NCI-H1417 treated with DMSO at 0.1 percent for 48 hours (cell line): ENCODE measurements at regions not wholly inside any gene's neighbourhood (a gene's known extent, or its start where the extent isn't known, plus 50 kb on each side); places are given as distances from the start of the nearest gene placed in this dataset.
"Not testable (repeated sequence)": the region's sequence is repeated elsewhere in the genome, so short reads cannot be mapped to it uniquely, and the experiment has no call there.

Experiments
- DNase-seq: peaks from one replicate; lab custom pipeline; 2025; lab: John Stamatoyannopoulos, UW

- no peak for DNase-seq
Observed at GRCh38 chr6:68013780-68014515, 621.1 kb upstream of the ADGRB3 start.

GRCh38 chr6:68012822-68013221 lies 622.3 kb upstream of the ADGRB3 start:
- no peak for DNase-seq

GRCh38 chr6:68010936-68011335 lies 624.1 kb upstream of the ADGRB3 start:
- no peak for DNase-seq

- DNase-seq: no peak
Observed at GRCh38 chr6:68008445-68008844, 626.6 kb upstream of the ADGRB3 start.

GRCh38 chr6:68007717-68008116 lies 627.4 kb upstream of the ADGRB3 start:
- no peak for DNase-seq

GRCh38 chr6:67986694-67987232 lies 648.3 kb upstream of the ADGRB3 start:
- no peak for DNase-seq

GRCh38 chr6:67976486-67976885 lies 658.6 kb upstream of the ADGRB3 start:
- DNase-seq: no peak

GRCh38 chr6:67974931-67975330 lies 660.2 kb upstream of the ADGRB3 start:
- DNase-seq: no peak

- no peak for DNase-seq
Observed at GRCh38 chr6:67971812-67972211, 663.3 kb upstream of the ADGRB3 start.

GRCh38 chr6:67966830-67967229 lies 668.3 kb upstream of the ADGRB3 start:
- DNase-seq: no peak

GRCh38 chr6:67956352-67956751 lies 678.7 kb upstream of the ADGRB3 start:
- DNase-seq: no peak

GRCh38 chr6:67952948-67953347 lies 682.1 kb upstream of the ADGRB3 start:
- no peak for DNase-seq

GRCh38 chr6:67952121-67952520 lies 683.0 kb upstream of the ADGRB3 start:
- no peak for DNase-seq

- not testable (repeated sequence) for DNase-seq
Observed at GRCh38 chr6:67947762-67948161, 687.3 kb upstream of the ADGRB3 start.

- no peak for DNase-seq
Observed at GRCh38 chr6:67935976-67936477, 699.1 kb upstream of the ADGRB3 start.

- no peak for DNase-seq
Observed at GRCh38 chr6:67933278-67933677, 701.8 kb upstream of the ADGRB3 start.

GRCh38 chr6:67922588-67922987 lies 712.5 kb upstream of the ADGRB3 start:
- not testable (repeated sequence) for DNase-seq

- not testable (repeated sequence) for DNase-seq
Observed at GRCh38 chr6:67920040-67920439, 715.0 kb upstream of the ADGRB3 start.

- DNase-seq: no peak
Observed at GRCh38 chr6:67916399-67916798, 718.7 kb upstream of the ADGRB3 start.

- DNase-seq: no peak
Observed at GRCh38 chr6:67914419-67914818, 720.7 kb upstream of the ADGRB3 start.

- no peak for DNase-seq
Observed at GRCh38 chr6:67909354-67909753, 725.7 kb upstream of the ADGRB3 start.

GRCh38 chr6:67908379-67908778 lies 726.7 kb upstream of the ADGRB3 start:
- no peak for DNase-seq

GRCh38 chr6:67904735-67905134 lies 730.3 kb upstream of the ADGRB3 start:
- DNase-seq: not testable (repeated sequence)

GRCh38 chr6:67898875-67899274 lies 736.2 kb upstream of the ADGRB3 start:
- DNase-seq: no peak
